HEK293 (cell line): ENCODE measurements at regions not wholly inside any gene's neighbourhood (a gene's known extent, or its start where the extent isn't known, plus 50 kb on each side); places are given as distances from the start of the nearest gene placed in this dataset.

ENCODE experiments used
- ZNF174 ChIP-seq: fragments of 450-650 bp; formaldehyde crosslinking; IDR thresholded peaks from 2 replicates; pipeline ENCODE4 v1.5.0; 2017; ENCODE audit warnings: missing biosample characterization, mild to moderate bottlenecking, missing genetic modification characterization
- ZNF274 ChIP-seq, 2 experiments: fragments of 200-500 bp in 1 of 2; fragments of 450-650 bp in 1 of 2; sonication (Bioruptor generic) in 1 of 2; formaldehyde crosslinking in 1 of 2; IDR thresholded peaks; 2 replicates each; pipeline versions ENCODE4 v1.5.1 to v1.6.1; 2014 to 2016; ENCODE audit warnings: borderline replicate concordance in 1 of 2, inconsistent platforms in 1 of 2, low read length in 1 of 2, missing biosample characterization in 1 of 2, missing genetic modification characterization in 1 of 2
- ZNF394 ChIP-seq: fragments of 450-650 bp; formaldehyde crosslinking; IDR thresholded peaks from 2 replicates; pipeline ENCODE4 v1.5.1; 2016; ENCODE audit warnings: missing biosample characterization, missing genetic modification characterization, mild to moderate bottlenecking, moderate library complexity, borderline replicate concordance
- TF ChIP-seq, protein P1 (sequence below): fragments of 450-650 bp; formaldehyde crosslinking; IDR thresholded peaks from 2 replicates; pipeline ENCODE4 v1.5.1; 2016; ENCODE audit warnings: missing biosample characterization, missing genetic modification characterization

DNA sequence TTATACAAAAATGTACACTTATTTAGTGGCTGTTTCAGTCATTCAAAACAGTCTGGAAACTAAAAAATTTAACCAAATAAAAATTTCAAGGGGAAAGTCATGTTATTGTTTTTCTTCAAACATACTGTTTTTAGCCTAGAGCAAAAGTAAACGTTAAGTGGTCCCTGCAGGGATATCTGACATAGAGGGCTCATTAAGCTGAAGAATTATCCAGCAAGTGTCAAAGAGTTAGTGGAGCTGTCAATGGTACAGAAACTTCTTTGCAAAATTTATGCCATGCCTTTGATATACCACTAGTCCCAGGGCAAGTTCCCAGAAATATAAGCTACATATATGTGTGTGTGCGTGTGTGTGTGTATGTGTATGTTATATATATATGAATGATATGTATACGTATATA lies 894.2 kb downstream of the KCNJ2 start:
- TF ChIP-seq, protein P1, sequence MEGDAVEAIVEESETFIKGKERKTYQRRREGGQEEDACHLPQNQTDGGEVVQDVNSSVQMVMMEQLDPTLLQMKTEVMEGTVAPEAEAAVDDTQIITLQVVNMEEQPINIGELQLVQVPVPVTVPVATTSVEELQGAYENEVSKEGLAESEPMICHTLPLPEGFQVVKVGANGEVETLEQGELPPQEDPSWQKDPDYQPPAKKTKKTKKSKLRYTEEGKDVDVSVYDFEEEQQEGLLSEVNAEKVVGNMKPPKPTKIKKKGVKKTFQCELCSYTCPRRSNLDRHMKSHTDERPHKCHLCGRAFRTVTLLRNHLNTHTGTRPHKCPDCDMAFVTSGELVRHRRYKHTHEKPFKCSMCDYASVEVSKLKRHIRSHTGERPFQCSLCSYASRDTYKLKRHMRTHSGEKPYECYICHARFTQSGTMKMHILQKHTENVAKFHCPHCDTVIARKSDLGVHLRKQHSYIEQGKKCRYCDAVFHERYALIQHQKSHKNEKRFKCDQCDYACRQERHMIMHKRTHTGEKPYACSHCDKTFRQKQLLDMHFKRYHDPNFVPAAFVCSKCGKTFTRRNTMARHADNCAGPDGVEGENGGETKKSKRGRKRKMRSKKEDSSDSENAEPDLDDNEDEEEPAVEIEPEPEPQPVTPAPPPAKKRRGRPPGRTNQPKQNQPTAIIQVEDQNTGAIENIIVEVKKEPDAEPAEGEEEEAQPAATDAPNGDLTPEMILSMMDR = no peak
- no peak for TF ChIP-seq ZNF174 (tag by site-specific recombination)
- TF ChIP-seq ZNF394 (tag by site-specific recombination) = no peak
- TF ChIP-seq ZNF274 (IDR thresholded peaks at IDR 0.05; ENCODE audit: low read length) = no peak
- TF ChIP-seq ZNF274 (tag by site-specific recombination; IDR thresholded peaks at IDR 0.05; ENCODE audit: borderline replicate concordance) = no peak
